Right atrium auricular region (tissue), 2 donors: ENCODE measurements at regions not wholly inside any gene's neighbourhood (a gene's known extent, or its start where the extent isn't known, plus 50 kb on each side); places are given as distances from the start of the nearest gene placed in this dataset.

Experiments
- DNase-seq: peaks from one replicate; pipeline ENCODE4 v3.0.0-alpha.2; 2019; ENCODE audit warnings: low spot score
- H3K27ac ChIP-seq, 2 donors: fragments of 200-600 bp; sonication (generic); 1 replicate in 1 of 2; 2 replicates in 1 of 2; pipeline ENCODE4 v1.5.1; 2016 to 2019
- H3K27me3 ChIP-seq, 2 donors: fragments of 200-600 bp; sonication (generic); one replicate each; pipeline versions ENCODE4 v1.5.1 to v1.6.0; 2017 to 2019
- H3K36me3 ChIP-seq: fragments of 200-600 bp; sonication (generic); one replicate; pipeline ENCODE4 v1.5.1; 2016
- H3K4me1 ChIP-seq, 2 donors: fragments of 200-600 bp; sonication (generic); one replicate each; pipeline versions ENCODE4 v1.5.1 to v1.6.0; 2017 to 2019
- H3K4me3 ChIP-seq, 2 donors: fragments of 200-600 bp; sonication (generic); 1 replicate in 1 of 2; 2 replicates in 1 of 2; pipeline ENCODE4 v1.5.1; 2017 to 2019; ENCODE audit warnings: mild to moderate bottlenecking in 1 of 2, moderate library complexity in 1 of 2
- H3K9me3 ChIP-seq, 2 donors: fragments of 200-600 bp; sonication (generic); one replicate each; pipeline ENCODE4 v1.5.1; 2019
- CTCF ChIP-seq, 2 donors: fragments of 200-600 bp; sonication (generic); IDR thresholded peaks; one replicate each; pipeline ENCODE4 v1.5.1; 2019; ENCODE audit warnings: antibody characterized with exemption in 2 of 2

- no peak overlapping the region for H3K27ac ChIP-seq
- no peak overlapping the region for H3K4me3 ChIP-seq
- DNase-seq = no peak
- no peaks in the 10 kb centered on the region for H3K27me3 ChIP-seq
- TF ChIP-seq CTCF (IDR thresholded peaks at IDR 0.05) = no peak
- H3K36me3 ChIP-seq = no peaks in the 10 kb centered on the region
- H3K9me3 ChIP-seq = no peaks in the 10 kb centered on the region
- no peaks in the 10 kb centered on the region for H3K4me1 ChIP-seq
These were observed 284.5 kb upstream of the TRPC5 start for GRCh38 chrX:112367065-112367464.

GRCh38 chrX:112359906-112360305 is 277.3 kb upstream of the TRPC5 start:
- no peaks in the 10 kb centered on the region for H3K4me1 ChIP-seq

GRCh38 chrX:112355931-112356330 is 273.4 kb upstream of the TRPC5 start:
- Histone ChIP-seq H3K27me3 (no peaks in the 10 kb centered on the region), H3K27ac (no peak overlapping the region), H3K9me3 (no peaks in the 10 kb centered on the region), H3K4me1 (no peaks in the 10 kb centered on the region), H3K36me3 (no peaks in the 10 kb centered on the region), H3K4me3 (no peak overlapping the region)
- TF ChIP-seq CTCF (IDR thresholded peaks at IDR 0.05) = no peak
- DNase-seq = no peak

More at GRCh38 chrX:112359906-112360305, 277.3 kb upstream of the TRPC5 start:
- Histone ChIP-seq H3K27ac (no peak overlapping the region), H3K27me3 (no peaks in the 10 kb centered on the region), H3K4me3 (no peak overlapping the region), H3K9me3 (no peaks in the 10 kb centered on the region), H3K36me3 (no peaks in the 10 kb centered on the region)
- TF ChIP-seq CTCF (IDR thresholded peaks at IDR 0.05) = no peak
- DNase-seq = no peak

GRCh38 chrX:112341598-112341997 is 259.0 kb upstream of the TRPC5 start:
- Histone ChIP-seq H3K36me3 (no peaks in the 10 kb centered on the region), H3K4me1 (no peaks in the 10 kb centered on the region), H3K27me3 (no peaks in the 10 kb centered on the region), H3K27ac (no peak overlapping the region), H3K9me3 (no peaks in the 10 kb centered on the region), H3K4me3 (no peak overlapping the region)
- no peak for DNase-seq
- no peak for TF ChIP-seq CTCF (IDR thresholded peaks at IDR 0.05)

- no peaks in the 10 kb centered on the region for H3K4me1 ChIP-seq
- no peak for TF ChIP-seq CTCF (IDR thresholded peaks at IDR 0.05)
These were observed 230.6 kb upstream of the TRPC5 start for GRCh38 chrX:112313201-112313600.

GRCh38 chrX:112306027-112306426 is 223.5 kb upstream of the TRPC5 start:
- Histone ChIP-seq H3K9me3 (no peaks in the 10 kb centered on the region), H3K4me3 (no peak overlapping the region), H3K27me3 (no peaks in the 10 kb centered on the region), H3K27ac (no peak overlapping the region), H3K4me1 (no peaks in the 10 kb centered on the region), H3K36me3 (no peaks in the 10 kb centered on the region)
- TF ChIP-seq CTCF (IDR thresholded peaks at IDR 0.05) = no peak
- DNase-seq = no peak

More at GRCh38 chrX:112313201-112313600, 230.6 kb upstream of the TRPC5 start:
- Histone ChIP-seq H3K4me3 (no peak overlapping the region), H3K27me3 (no peaks in the 10 kb centered on the region), H3K36me3 (no peaks in the 10 kb centered on the region), H3K9me3 (no peaks in the 10 kb centered on the region), H3K27ac (no peak overlapping the region)
- DNase-seq = no peak
